Mesenteric fat pad (tissue), 1 donor: ENCODE measurements at regions not wholly inside any gene's neighbourhood (a gene's known extent, or its start where the extent isn't known, plus 50 kb on each side); places are given as distances from the start of the nearest gene placed in this dataset.
"Not testable (repeated sequence)": the region's sequence is repeated elsewhere in the genome, so short reads cannot be mapped to it uniquely, and the experiment has no call there.

Experiments
- DNase-seq: peaks from one replicate; pipeline ENCODE4 v3.0.0-alpha.2; 2020; ENCODE audit warnings: low spot score
- donor health status: DM: yes; HTN: yes; CAD: no.

DNA sequence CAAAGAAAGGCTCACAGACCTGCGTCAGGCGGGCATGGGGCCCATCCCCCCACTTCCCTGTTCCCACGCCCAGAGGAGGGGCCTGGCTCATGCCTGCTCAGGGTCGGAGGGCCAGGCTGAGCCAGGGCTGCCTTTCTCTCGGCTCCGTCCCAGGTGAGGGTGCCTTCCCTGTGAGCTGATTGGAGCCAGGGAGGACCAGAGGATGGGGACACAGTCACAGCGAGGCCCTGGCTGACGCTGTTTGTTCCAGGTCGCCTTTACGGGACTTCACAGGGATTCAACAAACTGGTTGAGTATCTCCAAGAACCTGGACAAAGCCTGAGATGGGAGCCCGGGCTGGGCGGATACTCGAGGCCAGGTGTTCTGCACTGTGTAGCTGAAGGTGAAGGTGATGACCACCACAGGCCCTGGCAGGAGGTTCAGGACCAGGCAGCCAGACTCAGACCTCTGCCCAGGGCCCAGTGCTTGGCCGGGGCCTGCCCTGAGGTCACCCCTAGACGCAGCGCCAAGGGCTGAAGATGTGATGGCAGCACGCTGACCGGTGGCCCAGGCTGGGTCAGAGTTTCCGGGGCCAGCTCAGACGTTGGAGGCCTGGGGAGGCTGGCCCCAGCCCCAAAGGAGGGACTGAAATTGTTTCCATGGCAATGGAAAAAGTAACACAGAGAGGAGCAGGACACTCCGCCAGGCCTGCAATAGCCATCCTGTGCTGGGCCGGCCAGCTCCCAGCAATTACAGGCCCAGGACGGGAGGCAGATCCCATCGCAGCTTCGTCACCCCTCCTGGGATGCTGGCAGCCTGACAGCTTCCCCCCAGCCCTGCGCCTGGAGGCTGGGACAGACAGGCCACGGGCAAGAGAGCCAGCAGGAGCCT lies 65.3 kb upstream of the ADAMTS2 start:
- peak; percentile 89 for DNase-seq

DNA sequence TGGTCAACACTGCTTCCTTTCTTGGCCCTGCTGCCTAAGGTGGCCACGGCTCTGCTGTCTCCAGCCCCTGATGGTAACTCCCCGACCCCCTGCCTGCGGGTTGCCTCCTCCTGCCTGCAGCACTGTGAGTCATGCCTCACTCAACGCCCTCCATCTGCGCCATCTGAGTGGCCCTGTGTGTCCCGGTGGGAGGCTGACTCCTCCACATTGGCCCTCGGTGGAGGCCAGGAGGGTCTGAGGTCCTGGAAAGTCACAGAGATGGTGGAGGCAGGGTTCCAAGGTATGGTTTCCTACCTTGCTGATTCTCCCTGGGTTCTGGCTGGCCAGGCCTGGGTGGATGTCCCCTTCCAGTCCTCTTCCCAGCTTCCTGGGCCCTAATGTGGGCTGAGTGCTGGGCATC lies 64.5 kb upstream of the ADAMTS2 start:
- DNase-seq, result peak; percentile 85

DNA sequence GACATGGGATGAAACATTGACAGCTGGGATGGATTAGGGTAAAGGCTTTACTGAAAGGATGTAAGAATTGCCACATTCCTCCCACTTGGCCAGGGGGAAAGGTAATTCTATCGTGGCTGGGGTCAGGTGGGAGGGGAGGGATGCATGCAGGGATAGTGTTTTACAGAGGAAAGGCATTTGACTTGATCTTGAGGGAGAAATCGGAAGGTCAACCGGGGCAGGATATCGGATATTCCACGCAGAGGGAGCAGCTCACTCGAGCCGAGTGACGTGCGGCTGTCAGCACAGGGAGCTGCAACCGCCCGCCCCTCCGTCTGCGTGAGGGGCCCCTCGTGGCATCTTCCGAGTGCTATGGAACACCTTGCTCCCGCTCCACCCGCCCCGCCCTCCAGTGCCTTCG lies 63.4 kb upstream of the ADAMTS2 start:
- DNase-seq, result peak; percentile 79

DNA sequence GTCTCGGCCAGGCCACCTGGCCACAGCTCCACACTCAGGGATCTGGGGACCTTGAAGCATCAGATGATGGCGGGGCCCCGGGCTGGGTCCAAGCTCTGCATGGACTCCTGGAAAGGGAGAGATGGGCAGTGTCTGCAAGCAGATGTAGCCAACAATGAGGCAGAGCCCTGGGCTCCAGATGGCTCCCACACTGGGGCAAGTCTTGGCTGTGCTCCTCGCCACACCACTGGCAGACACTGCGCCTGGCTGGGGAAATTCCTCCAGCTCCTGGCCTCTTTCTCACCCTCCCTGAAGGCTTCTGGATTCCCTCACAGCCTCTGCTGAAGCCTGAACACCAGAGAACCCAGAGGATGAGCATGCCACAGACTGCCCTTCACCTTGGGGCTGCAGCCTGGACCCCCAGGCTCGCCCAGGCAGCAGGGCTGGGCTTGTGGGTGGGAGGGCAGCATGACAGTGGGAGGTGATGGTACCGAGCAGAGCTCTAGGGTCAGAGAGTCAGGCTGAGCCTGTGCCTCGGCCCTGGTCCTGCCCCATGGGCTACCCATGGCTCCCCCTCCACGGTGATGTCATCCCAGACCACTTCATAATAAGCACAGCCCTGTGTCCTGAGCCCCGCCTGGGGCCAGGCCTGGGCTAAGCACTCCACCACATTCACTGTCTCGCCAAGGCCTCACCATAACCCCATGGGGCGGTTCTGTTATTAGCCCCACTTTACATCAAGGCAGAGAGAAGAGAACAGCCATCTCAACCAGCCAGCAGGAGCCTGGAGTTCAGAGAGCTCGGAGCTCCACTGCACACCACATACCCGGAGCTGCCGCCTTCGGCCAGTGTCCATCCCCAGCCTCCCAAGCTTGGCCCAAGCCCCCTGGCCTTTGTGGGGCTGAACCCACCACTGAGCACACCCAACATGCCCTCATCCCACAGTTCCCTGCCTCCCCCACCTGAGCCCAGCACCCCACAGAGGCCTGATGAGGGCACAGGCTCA lies 62.2 kb upstream of the ADAMTS2 start:
- peak; percentile 85 for DNase-seq

DNA sequence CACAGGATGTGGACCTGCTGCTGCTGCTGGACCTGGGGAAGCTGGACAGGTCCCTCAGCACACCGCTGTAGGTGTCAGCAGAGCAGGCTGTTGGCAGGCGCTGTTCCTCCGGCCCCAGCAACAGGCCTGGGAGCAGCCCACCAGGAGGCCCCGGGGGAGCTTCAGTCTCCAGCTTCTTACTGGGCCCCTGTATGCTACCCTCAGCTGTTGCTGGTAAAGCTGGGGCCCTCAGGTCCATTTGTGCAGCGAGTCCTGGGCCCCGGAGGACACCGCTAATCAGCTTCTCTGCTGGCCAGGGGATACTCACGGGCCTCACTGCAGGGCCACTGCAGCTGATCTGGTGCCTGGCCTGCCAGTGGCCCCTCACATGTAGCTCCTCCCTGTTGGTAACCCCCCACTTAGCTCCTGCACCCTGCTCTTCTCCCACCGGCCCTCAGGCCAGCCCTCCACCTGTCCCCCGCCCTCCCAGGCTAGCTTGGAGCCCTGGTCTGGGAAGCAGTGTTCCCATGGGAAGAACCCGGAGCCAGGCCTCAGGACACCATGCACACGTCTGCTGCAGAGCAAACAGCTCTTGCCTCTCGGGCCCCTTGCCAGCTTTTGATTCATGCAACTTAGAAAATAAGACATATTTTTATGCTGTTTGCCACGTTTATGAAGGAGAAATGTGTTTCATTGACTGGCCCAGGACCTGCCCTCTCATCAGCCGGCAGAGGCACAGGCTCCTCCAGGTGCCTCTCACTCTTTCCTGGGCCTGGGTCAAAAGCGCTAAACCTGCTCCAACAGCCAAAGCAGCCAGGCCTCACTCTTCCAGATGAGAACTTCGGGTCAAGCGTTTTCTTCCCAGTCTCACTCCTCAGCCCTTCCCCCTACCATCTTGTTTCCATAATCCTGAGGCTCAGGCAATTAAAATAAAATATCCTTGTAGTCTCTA lies 61.0 kb upstream of the ADAMTS2 start:
- peak; percentile 86 for DNase-seq

DNA sequence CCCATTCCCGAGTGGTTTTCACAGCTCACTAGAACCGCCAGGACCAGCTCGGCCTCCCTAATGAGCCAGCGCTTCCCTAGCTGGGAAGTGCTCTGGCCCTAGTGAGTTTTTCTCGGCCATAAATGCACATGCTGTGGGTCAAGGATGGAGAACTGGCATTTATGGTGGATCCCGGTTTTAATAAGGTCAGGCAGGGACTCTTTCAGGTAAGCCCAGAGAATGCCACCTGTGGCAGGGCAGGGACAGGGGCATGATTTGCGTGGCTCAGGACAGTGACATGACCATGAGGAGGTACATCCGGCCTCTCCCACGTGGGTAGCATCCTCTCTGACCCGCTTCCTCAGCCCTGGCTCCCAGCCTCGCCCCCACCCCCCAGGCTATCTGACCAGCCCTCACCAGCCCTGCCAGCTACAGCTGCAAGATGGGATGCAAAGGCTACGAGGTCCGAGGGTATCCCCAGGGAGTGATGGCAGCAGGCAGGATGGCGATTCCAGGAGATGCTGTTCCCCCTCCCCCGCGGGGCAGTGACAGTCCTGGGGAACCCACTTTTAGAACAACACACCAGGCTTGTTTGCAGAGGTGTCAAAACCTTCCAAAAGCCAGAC lies 60.3 kb upstream of the ADAMTS2 start:
- peak; percentile 82 for DNase-seq

DNA sequence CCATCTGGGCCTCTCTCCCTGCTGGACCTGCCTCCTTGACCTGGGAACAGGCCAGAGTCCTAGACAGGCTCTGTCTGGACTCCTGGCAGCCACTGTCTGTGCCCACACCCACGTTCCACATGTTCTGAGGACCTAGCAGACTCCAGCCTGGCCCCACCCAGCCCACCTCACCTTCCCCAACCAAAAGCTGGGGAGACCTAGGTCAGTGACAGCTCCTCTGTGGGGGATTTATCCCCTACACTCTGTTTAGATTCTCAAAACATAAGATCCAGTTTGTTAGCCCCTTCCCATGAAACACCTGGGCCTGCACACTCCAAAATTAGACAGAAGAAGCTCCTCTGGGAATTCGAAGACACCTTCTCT lies 59.8 kb upstream of the ADAMTS2 start:
- DNase-seq, result no peak

DNA sequence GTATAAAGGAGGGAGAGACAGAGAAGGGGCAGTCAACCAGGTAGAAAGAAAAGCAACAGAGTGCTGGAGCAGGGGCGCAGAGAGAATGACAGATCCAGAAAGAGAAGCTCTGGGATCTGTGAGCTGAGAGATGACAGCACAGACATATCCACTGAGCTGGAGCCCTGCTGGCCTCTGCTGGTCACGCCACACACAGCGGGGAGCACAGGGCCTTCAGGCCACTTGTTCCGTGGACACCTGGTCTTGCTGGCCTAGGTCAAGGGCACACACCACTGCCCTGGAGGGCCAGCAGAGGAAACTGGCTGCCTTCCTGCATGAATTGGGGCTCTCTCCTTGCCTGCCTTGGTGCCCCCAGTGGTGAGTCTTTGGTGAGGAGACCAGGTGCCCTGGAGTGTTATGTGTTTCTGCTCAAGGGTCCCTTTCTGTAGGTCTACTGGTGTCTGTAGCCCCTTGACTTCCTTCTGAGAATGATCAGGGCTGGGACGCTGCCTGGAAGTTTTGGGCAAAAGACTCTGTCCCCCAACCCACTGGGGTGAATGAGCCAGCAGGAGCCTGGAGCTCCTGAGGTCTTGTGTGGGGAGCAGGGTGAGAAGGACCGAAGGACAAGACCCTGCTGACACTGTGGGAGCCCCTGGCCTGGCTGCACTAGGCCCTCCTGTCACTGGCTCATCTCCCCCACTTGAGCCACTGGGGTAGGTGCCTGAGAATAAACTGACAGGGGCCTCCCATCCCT lies 59.2 kb upstream of the ADAMTS2 start:
- DNase-seq, result peak; percentile 84

DNA sequence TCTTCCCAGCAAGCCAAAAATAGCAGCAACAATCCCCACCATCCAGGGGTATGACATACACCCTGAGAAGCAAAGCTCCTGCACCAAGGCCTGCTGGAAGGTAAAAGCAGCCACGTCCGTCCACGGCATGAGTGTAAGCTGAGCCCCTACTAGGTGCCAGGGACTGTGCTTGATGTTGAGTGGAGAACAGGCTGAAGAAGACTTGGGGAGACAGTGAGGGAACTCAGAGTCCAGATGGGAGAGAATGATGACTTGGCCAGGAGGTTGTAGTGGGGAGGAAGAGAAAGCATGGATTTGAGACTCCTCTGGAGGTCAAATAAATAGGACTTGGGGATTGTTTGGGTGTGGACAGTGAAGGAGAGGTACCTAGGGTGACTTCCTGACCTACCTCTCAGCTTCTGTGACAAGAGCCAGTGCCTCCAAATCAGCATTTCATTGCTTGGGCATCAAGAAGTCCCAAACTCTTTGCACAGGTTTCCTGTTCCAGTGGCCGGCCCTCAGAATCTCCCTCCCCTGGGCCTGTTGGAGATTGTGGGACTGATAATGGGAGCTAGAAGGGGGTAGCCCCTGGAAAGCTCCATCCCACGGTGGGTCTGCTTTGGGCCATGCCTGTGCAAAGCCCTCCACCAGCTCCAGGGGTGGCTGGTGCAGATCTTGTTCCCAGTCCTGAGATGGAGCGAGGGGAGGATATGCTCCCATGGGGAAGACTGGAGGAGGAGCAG lies 58.3 kb upstream of the ADAMTS2 start:
- peak; percentile 69 for DNase-seq

DNA sequence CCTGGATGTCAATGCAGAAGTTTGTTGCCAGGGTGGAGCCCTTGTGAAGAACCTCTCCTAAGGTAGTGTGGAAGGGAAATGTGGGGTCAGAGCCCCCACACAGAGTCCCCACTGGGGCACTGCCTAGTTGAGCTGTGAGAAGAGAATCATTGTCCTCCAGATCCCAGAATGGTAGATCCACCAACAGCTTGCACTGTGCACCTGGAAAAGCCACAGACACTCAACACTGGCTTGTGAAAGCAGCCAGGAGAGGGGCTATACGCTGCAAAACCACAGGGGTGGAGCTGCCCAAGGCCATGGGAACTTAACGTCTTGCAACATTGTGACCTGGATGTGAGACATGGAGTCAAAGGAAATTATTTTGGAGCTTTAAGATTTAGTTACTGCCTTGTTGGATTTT lies 55.2 kb upstream of the ADAMTS2 start:
- peak; percentile 57 for DNase-seq

DNA sequence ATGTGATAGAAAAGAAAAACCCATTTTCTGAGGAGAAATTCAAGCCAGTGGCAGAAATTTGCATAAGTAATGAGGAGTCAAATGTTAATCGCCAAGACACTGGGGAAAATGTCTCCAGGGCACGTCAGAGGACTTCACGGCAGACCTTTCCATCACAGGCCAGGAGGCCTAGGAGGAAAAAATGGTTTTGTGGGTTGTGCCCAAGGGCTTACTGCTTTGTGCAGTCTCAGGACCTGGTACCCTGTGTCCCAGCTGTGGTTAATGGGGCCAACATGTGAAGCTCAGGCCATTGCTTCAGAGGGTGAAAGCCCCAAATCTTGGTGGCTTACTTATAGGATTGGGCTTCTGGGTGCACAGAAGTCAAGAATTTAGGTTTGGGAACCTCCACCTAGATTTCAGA lies 54.8 kb upstream of the ADAMTS2 start:
- DNase-seq, result no peak

DNA sequence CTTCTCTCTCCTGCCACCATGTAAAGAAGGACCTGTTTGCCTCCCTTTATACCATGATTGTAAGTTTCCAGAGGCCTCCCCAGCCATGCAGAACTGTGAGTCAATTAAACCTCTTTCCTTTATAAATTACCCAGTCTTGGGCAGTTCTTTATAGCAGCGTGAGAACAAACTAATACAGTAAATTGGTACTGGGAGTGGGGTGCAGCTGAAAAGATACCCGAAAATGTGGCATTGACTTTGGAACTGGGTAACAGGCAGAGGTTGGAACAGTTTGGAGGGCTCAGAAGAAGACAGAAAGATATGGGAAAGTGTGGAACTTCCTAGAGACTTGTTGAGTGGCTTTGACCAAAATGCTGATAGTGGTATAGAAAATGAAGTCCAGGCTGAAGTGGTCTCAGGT lies 54.1 kb upstream of the ADAMTS2 start:
- not testable (repeated sequence) for DNase-seq

DNA sequence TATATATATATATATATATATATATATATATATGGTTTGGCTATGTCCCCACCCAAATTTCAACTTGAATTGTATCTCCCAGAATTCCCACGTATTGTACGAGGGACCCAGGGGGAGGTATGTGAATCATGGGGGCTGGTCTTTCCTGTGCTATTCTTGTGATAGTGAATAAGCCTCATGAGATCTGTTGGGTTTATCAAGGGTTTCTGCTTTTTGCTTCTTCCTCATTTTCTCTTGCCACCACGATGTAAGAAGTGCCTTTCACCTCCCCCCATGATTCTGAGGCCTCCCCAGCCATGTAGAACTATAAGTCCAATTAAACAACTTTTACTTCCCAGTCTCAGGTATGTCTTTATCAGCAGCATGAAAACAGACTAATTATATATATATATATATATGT lies 52.3 kb upstream of the ADAMTS2 start:
- DNase-seq, result no peak
